HepG2 (cell line): ENCODE measurements at regions not wholly inside any gene's neighbourhood (a gene's known extent, or its start where the extent isn't known, plus 50 kb on each side); places are given as distances from the start of the nearest gene placed in this dataset.

Experiments
- ATAC-seq: fragments of 200-7000 bp; cut with Tn5 transposase; 3 replicates; pipeline ENCODE4 v1.9.1; 2020; ENCODE audit warnings: mild to moderate bottlenecking, moderate library complexity
- BruUV-seq: library from RNA; stranded (reverse); fragments of 400-500 nt; replicated peaks from 2 replicates; lab custom pipeline; 2021; lab: Mats Ljungman, UMichigan
- CTCF ChIA-PET: fragments of 300-600 bp; formaldehyde crosslinking; extraction: SDS; loops from one replicate; lab custom pipeline; 2021; ENCODE audit warnings: low total read pairs, inconsistent platforms, low intra/inter-chr PET ratio; lab: Yijun Ruan, JAX
- POLR2A ChIA-PET: fragments of 350-600 bp; sonication (Branson Sonifier 250); formaldehyde crosslinking; loops from one replicate; lab custom pipeline; 2020; ENCODE audit warnings: antibody characterized with exemption, inconsistent platforms; lab: Yijun Ruan, JAX
- DNase-seq: peaks from one replicate; pipeline ENCODE4 v3.0.0-alpha.2; 2015; ENCODE audit warnings: low spot score
- FAIRE-seq: peaks from 3 replicates; lab custom pipeline; 2011; peaks lifted over from hg19 to GRCh38; lab: Jason Lieb, UNC
- H2AFZ ChIP-seq: one replicate; pipeline ENCODE4 v1.6.1; 2011; ENCODE audit warnings: low read length, inconsistent platforms
- H3K27ac ChIP-seq: fragments of 300-600 bp; 3 replicates; pipeline ENCODE4 v1.8.0; 2011; ENCODE audit warnings: mixed run types, mild to moderate bottlenecking, mixed read lengths, low read length, inconsistent platforms; ENCODE audit not compliant: insufficient read depth; ENCODE audit errors: extremely low read length
- H3K27me3 ChIP-seq, 2 experiments: fragments of 200-600 bp in 1 of 2; 2 replicates in 1 of 2; 3 replicates in 1 of 2; pipeline versions ENCODE4 v1.6.0 to v1.8.0; 2011; ENCODE audit warnings: low read length in 2 of 2, mild to moderate bottlenecking in 2 of 2, moderate library complexity in 2 of 2, inconsistent platforms in 1 of 2; ENCODE audit not compliant: insufficient read depth in 2 of 2, control insufficient read depth in 1 of 2
- H3K36me3 ChIP-seq, 2 experiments: fragments of 200-600 bp in 1 of 2; replicated peaks in 1 of 2; 2 replicates in 1 of 2; 3 replicates in 1 of 2; pipeline versions ENCODE4 v1.5.1 to v1.8.0; 2011; ENCODE audit warnings: low read length in 2 of 2, inconsistent platforms in 1 of 2; ENCODE audit not compliant: insufficient read depth in 2 of 2, control insufficient read depth in 1 of 2
- H3K4me1 ChIP-seq: 2 replicates; pipeline ENCODE4 v1.5.1; 2012; ENCODE audit warnings: low read length, inconsistent platforms; ENCODE audit not compliant: insufficient read depth
- H3K4me2 ChIP-seq: 2 replicates; pipeline ENCODE4 v1.6.0; 2011; ENCODE audit warnings: low read depth, low read length, inconsistent platforms
- H3K4me3 ChIP-seq, 3 experiments: fragments of 200-600 bp in 1 of 3; sonication (generic), shearing (Covaris generic) in 1 of 3; replicated peaks in 1 of 3; 2 replicates each; pipeline ENCODE4 v1.5.1; 2011 to 2016; ENCODE audit warnings: low read length in 3 of 3, inconsistent platforms in 2 of 3, low read depth in 2 of 3, mild to moderate bottlenecking in 2 of 3, control low read depth in 1 of 3, mixed read lengths in 1 of 3; ENCODE audit not compliant: insufficient read depth in 1 of 3
- H3K79me2 ChIP-seq: one replicate; pipeline ENCODE4 v1.6.1; 2011; ENCODE audit warnings: low read length, inconsistent platforms; ENCODE audit not compliant: insufficient read depth
- H3K9ac ChIP-seq: 2 replicates; pipeline ENCODE4 v1.6.0; 2011; ENCODE audit warnings: mild to moderate bottlenecking, low read depth, low read length, inconsistent platforms; ENCODE audit not compliant: insufficient read depth
- H3K9me3 ChIP-seq: 2 replicates; pipeline ENCODE4 v1.5.1; 2012; ENCODE audit warnings: mild to moderate bottlenecking, low read length
- H4K20me1 ChIP-seq: 2 replicates; pipeline ENCODE4 v1.6.0; 2011; ENCODE audit warnings: inconsistent platforms, mild to moderate bottlenecking, low read length, moderate library complexity; ENCODE audit not compliant: insufficient read depth
- HNRNPLL ChIP-seq: fragments of 200-400 bp; formaldehyde crosslinking; IDR thresholded peaks from 2 replicates; pipeline ENCODE4 v1.6.1; 2017; ENCODE audit warnings: mild to moderate bottlenecking, low read depth, low read length; ENCODE audit not compliant: poor library complexity, severe bottlenecking
- KDM5B ChIP-seq: sonication (generic); formaldehyde crosslinking; IDR thresholded peaks from 2 replicates; pipeline ENCODE4 v1.4.0; 2020; ENCODE audit warnings: missing genetic modification reagents, mild to moderate bottlenecking, borderline replicate concordance
- KLF12 ChIP-seq: sonication (generic); formaldehyde crosslinking; IDR thresholded peaks from 2 replicates; pipeline ENCODE4 v1.4.0; 2020; ENCODE audit warnings: missing genetic modification reagents, borderline replicate concordance
- POLR2AphosphoS5 ChIP-seq: IDR thresholded peaks from 2 replicates; pipeline ENCODE4 v1.6.1; 2012; ENCODE audit warnings: low read depth, low read length
- POLR2G ChIP-seq: fragments of 200-400 bp; formaldehyde crosslinking; IDR thresholded peaks from 2 replicates; pipeline ENCODE4 v1.6.1; 2018; ENCODE audit warnings: mild to moderate bottlenecking, low read depth, low read length, moderate library complexity
- PRPF4 ChIP-seq: fragments of 200-400 bp; formaldehyde crosslinking; IDR thresholded peaks from 2 replicates; pipeline ENCODE4 v1.6.1; 2016; ENCODE audit warnings: low read length, low read depth; ENCODE audit not compliant: poor library complexity, severe bottlenecking
- RELA ChIP-seq: sonication (generic); formaldehyde crosslinking; IDR thresholded peaks from 2 replicates; pipeline ENCODE4 v1.4.0; 2020; ENCODE audit warnings: missing genetic modification reagents
- SETDB1 ChIP-seq: sonication (generic); formaldehyde crosslinking; IDR thresholded peaks from 2 replicates; pipeline ENCODE4 v1.5.1; 2020; ENCODE audit warnings: missing genetic modification reagents, mild to moderate bottlenecking, borderline replicate concordance
- STAG1 ChIP-seq: sonication (generic); formaldehyde crosslinking; IDR thresholded peaks from 2 replicates; pipeline ENCODE4 v1.4.0; 2020; ENCODE audit warnings: missing genetic modification reagents
- ZEB1 ChIP-seq: IDR thresholded peaks from 2 replicates; pipeline ENCODE4 v1.6.1; 2012; ENCODE audit warnings: mild to moderate bottlenecking, low read depth, inconsistent platforms; ENCODE audit not compliant: insufficient replicate concordance
- ZNF790 ChIP-seq: sonication (generic); formaldehyde crosslinking; IDR thresholded peaks from 2 replicates; pipeline ENCODE4 v1.8.0; 2022; ENCODE audit warnings: missing genetic modification reagents, mild to moderate bottlenecking, borderline replicate concordance
- in situ Hi-C: cut with HindIII; loops from 2 replicates; pipeline ENCODE4 v1.10.0; 2017; ENCODE audit warnings: low pct_unique_long_range_greater_than_20kb; ENCODE audit not compliant: extremely low pct_ligation_motif_present
- intact Hi-C: fragments of 100-400 bp; cut with micrococcal nuclease; formaldehyde crosslinking; loops from one replicate; pipeline ENCODE4 v1.10.0; 2022; ENCODE audit not compliant: unreplicated experiment
- TF ChIP-seq, protein P1 (sequence below): IDR thresholded peaks from 2 replicates; pipeline ENCODE4 v1.6.1; 2016; ENCODE audit warnings: control low read depth
- TF ChIP-seq, protein P2 (sequence below): sonication (generic); formaldehyde crosslinking; conservative IDR thresholded peaks from 2 replicates; pipeline ENCODE4 v1.4.0; 2020; ENCODE audit warnings: missing genetic modification reagents
- TF ChIP-seq, protein P3 (sequence below): sonication (generic); formaldehyde crosslinking; IDR thresholded peaks from 2 replicates; pipeline ENCODE4 v1.8.1; 2022; ENCODE audit warnings: mild to moderate bottlenecking, missing genetic modification reagents
- TF ChIP-seq, protein P4 (sequence below): IDR thresholded peaks from 2 replicates; pipeline ENCODE4 v1.6.1; 2012; ENCODE audit warnings: low read length, improper control_type of control experiment
- TF ChIP-seq, protein P5 (sequence below): sonication (generic); formaldehyde crosslinking; IDR thresholded peaks from 2 replicates; pipeline ENCODE4 v1.5.0; 2020; ENCODE audit warnings: missing genetic modification reagents

DNA sequence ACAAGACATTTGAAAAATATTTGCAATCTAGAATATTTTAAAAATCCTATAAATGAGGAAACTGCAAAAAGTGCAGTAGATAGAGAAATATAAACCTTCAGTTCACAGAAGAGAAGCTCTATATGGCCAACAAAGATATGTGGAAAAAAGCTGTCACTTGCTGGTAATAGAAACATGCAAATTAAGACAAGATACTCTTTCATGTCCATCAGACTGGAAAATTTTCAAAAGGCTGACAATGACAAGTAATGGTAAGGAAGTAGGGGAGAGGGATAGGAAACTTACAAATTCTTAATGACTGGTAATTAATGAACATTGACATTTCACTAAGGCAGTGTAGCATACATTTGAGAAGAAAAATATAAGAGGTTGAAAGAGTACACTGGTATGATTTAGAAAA is 147.9 kb downstream of the MRPL39 start:
- no peak for ATAC-seq
- no peak for FAIRE-seq
- intact Hi-C loops (no loop called here), in situ Hi-C loops (no loop called here)
- Histone ChIP-seq H3K27me3 (no peaks in the 10 kb centered on the region), H3K27ac (no peak overlapping the region), H3K36me3 (no peaks in the 10 kb centered on the region), H4K20me1 (no peaks in the 10 kb centered on the region), H2AFZ (no peak overlapping the region), H3K9me3 (peaks cover 83% of the 10 kb centered on the region), H3K4me1 (no peaks in the 10 kb centered on the region), H3K4me3 (no peak overlapping the region), H3K79me2 (no peaks in the 10 kb centered on the region), H3K4me2 (no peak overlapping the region), H3K9ac (no peak overlapping the region)
- POLR2A ChIA-PET: no interaction called here
- TF ChIP-seq POLR2AphosphoS5: no peak
- TF ChIP-seq, protein P1, sequence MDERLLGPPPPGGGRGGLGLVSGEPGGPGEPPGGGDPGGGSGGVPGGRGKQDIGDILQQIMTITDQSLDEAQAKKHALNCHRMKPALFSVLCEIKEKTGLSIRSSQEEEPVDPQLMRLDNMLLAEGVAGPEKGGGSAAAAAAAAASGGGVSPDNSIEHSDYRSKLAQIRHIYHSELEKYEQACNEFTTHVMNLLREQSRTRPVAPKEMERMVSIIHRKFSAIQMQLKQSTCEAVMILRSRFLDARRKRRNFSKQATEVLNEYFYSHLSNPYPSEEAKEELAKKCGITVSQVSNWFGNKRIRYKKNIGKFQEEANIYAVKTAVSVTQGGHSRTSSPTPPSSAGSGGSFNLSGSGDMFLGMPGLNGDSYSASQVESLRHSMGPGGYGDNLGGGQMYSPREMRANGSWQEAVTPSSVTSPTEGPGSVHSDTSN: no peak
- no peak for TF ChIP-seq POLR2G
- TF ChIP-seq, protein P2, sequence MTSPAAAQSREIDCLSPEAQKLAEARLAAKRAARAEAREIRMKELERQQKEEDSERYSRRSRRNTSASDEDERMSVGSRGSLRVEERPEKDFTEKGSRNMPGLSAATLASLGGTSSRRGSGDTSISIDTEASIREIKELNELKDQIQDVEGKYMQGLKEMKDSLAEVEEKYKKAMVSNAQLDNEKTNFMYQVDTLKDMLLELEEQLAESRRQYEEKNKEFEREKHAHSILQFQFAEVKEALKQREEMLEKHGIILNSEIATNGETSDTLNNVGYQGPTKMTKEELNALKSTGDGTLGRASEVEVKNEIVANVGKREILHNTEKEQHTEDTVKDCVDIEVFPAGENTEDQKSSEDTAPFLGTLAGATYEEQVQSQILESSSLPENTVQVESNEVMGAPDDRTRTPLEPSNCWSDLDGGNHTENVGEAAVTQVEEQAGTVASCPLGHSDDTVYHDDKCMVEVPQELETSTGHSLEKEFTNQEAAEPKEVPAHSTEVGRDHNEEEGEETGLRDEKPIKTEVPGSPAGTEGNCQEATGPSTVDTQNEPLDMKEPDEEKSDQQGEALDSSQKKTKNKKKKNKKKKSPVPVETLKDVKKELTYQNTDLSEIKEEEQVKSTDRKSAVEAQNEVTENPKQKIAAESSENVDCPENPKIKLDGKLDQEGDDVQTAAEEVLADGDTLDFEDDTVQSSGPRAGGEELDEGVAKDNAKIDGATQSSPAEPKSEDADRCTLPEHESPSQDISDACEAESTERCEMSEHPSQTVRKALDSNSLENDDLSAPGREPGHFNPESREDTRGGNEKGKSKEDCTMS (CRISPR knock-in tag): no peak
- TF ChIP-seq, protein P3, sequence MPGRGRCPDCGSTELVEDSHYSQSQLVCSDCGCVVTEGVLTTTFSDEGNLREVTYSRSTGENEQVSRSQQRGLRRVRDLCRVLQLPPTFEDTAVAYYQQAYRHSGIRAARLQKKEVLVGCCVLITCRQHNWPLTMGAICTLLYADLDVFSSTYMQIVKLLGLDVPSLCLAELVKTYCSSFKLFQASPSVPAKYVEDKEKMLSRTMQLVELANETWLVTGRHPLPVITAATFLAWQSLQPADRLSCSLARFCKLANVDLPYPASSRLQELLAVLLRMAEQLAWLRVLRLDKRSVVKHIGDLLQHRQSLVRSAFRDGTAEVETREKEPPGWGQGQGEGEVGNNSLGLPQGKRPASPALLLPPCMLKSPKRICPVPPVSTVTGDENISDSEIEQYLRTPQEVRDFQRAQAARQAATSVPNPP (CRISPR knock-in tag): no peak
- TF ChIP-seq HNRNPLL: no peak
- TF ChIP-seq, protein P4, sequence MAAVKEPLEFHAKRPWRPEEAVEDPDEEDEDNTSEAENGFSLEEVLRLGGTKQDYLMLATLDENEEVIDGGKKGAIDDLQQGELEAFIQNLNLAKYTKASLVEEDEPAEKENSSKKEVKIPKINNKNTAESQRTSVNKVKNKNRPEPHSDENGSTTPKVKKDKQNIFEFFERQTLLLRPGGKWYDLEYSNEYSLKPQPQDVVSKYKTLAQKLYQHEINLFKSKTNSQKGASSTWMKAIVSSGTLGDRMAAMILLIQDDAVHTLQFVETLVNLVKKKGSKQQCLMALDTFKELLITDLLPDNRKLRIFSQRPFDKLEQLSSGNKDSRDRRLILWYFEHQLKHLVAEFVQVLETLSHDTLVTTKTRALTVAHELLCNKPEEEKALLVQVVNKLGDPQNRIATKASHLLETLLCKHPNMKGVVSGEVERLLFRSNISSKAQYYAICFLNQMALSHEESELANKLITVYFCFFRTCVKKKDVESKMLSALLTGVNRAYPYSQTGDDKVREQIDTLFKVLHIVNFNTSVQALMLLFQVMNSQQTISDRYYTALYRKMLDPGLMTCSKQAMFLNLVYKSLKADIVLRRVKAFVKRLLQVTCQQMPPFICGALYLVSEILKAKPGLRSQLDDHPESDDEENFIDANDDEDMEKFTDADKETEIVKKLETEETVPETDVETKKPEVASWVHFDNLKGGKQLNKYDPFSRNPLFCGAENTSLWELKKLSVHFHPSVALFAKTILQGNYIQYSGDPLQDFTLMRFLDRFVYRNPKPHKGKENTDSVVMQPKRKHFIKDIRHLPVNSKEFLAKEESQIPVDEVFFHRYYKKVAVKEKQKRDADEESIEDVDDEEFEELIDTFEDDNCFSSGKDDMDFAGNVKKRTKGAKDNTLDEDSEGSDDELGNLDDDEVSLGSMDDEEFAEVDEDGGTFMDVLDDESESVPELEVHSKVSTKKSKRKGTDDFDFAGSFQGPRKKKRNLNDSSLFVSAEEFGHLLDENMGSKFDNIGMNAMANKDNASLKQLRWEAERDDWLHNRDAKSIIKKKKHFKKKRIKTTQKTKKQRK: no peak
- no peak for TF ChIP-seq STAG1 (CRISPR knock-in tag)
- no peak for TF ChIP-seq RELA (CRISPR knock-in tag)
- TF ChIP-seq, protein P5, sequence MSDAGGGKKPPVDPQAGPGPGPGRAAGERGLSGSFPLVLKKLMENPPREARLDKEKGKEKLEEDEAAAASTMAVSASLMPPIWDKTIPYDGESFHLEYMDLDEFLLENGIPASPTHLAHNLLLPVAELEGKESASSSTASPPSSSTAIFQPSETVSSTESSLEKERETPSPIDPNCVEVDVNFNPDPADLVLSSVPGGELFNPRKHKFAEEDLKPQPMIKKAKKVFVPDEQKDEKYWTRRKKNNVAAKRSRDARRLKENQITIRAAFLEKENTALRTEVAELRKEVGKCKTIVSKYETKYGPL (CRISPR knock-in tag): no peak
- no peak for TF ChIP-seq PRPF4
- TF ChIP-seq KLF12: no peak
- no peak for TF ChIP-seq ZNF790 (CRISPR knock-in tag)
- no peak for TF ChIP-seq SETDB1 (CRISPR knock-in tag)
- TF ChIP-seq ZEB1: no peak
- no peak for TF ChIP-seq KDM5B (CRISPR knock-in tag)
- no TSS peak for BruUV-seq
- DNase-seq: no peak
- CTCF ChIA-PET: no interaction called here
